Muscle of leg (tissue), 3 donors: ENCODE measurements at regions not wholly inside any gene's neighbourhood (a gene's known extent, or its start where the extent isn't known, plus 50 kb on each side); places are given as distances from the start of the nearest gene placed in this dataset.
"Not testable (repeated sequence)": the region's sequence is repeated elsewhere in the genome, so short reads cannot be mapped to it uniquely, and the experiment has no call there.

Experiments used
- DNase-seq: peaks from one replicate; pipeline ENCODE4 v3.0.0; 2013
- H3K27ac ChIP-seq: one replicate; pipeline ENCODE4 v1.5.1; 2013; ENCODE audit warnings: mild to moderate bottlenecking, low read length, control low read depth
- H3K27me3 ChIP-seq: one replicate; pipeline ENCODE4 v1.6.1; 2013; ENCODE audit warnings: low read length; ENCODE audit not compliant: control insufficient read depth, insufficient read depth
- H3K36me3 ChIP-seq: one replicate; pipeline ENCODE4 v1.6.1; 2013; ENCODE audit warnings: low read length; ENCODE audit not compliant: control insufficient read depth, insufficient read depth
- H3K4me1 ChIP-seq: one replicate; pipeline ENCODE4 v1.6.1; 2013; ENCODE audit warnings: low read length; ENCODE audit not compliant: control insufficient read depth, insufficient read depth
- H3K4me3 ChIP-seq: one replicate; pipeline ENCODE4 v1.5.1; 2013; ENCODE audit warnings: low read length, control low read depth
- H3K9me3 ChIP-seq: replicated peaks from 2 replicates; pipeline ENCODE4 v1.6.1; 2013; ENCODE audit warnings: low read depth, low read length; ENCODE audit not compliant: control insufficient read depth
- WGBS: methylation state at CpG from one replicate; pipeline ENCODE4 v1.1.5; 2013; ENCODE audit warnings: missing lambda C conversion rate; ENCODE audit not compliant: insufficient coverage; 5-methylcytosine and 5-hydroxymethylcytosine counted together

GRCh38 chr1:213776969-213777368 lies 210.8 kb upstream of the PROX1 start:
- Histone ChIP-seq H3K27ac (no peak overlapping the region), H3K9me3 (no peaks in the 10 kb centered on the region)

GRCh38 chr1:213779228-213779627 lies 208.5 kb upstream of the PROX1 start:
- Histone ChIP-seq H3K27me3 (no peaks in the 10 kb centered on the region), H3K27ac (no peak overlapping the region), H3K9me3 (no peaks in the 10 kb centered on the region), H3K36me3 (no peaks in the 10 kb centered on the region), H3K4me3 (no peak overlapping the region), H3K4me1 (no peaks in the 10 kb centered on the region)
- no peak for DNase-seq
- 86% methylated on average over 3 of the region's 5 CpGs for WGBS

More at GRCh38 chr1:213776969-213777368, 210.8 kb upstream of the PROX1 start:
- no peak for DNase-seq
- no peak overlapping the region for H3K4me3 ChIP-seq
- WGBS: no CpG with 5 or more reads among the region's 5 CpGs
- H3K4me1 ChIP-seq: peaks cover 6% of the 10 kb centered on the region
- no peaks in the 10 kb centered on the region for H3K27me3 ChIP-seq
- no peaks in the 10 kb centered on the region for H3K36me3 ChIP-seq

- WGBS: 79% methylated on average over 10 of the region's 20 CpGs
- Histone ChIP-seq H3K36me3 (no peaks in the 10 kb centered on the region), H3K9me3 (no peaks in the 10 kb centered on the region), H3K27me3 (no peaks in the 10 kb centered on the region), H3K4me3 (no peak overlapping the region), H3K4me1 (no peaks in the 10 kb centered on the region), H3K27ac (no peak overlapping the region)
- no peak for DNase-seq
These were observed 204.7 kb upstream of the PROX1 start for GRCh38 chr1:213782941-213783672.

GRCh38 chr1:213783893-213784292 lies 203.9 kb upstream of the PROX1 start:
- WGBS: 31% methylated on average over 2 of the region's 2 CpGs
- Histone ChIP-seq H3K4me1 (no peaks in the 10 kb centered on the region), H3K27me3 (no peaks in the 10 kb centered on the region), H3K4me3 (no peak overlapping the region), H3K9me3 (no peaks in the 10 kb centered on the region), H3K36me3 (no peaks in the 10 kb centered on the region), H3K27ac (no peak overlapping the region)
- DNase-seq: no peak

GRCh38 chr1:213786683-213787082 lies 201.1 kb upstream of the PROX1 start:
- DNase-seq: no peak
- no peaks in the 10 kb centered on the region for H3K9me3 ChIP-seq
- no peaks in the 10 kb centered on the region for H3K4me1 ChIP-seq
- H3K27ac ChIP-seq: no peak overlapping the region
- no peaks in the 10 kb centered on the region for H3K36me3 ChIP-seq
- H3K4me3 ChIP-seq: no peak overlapping the region
- no CpG with 5 or more reads among the region's 2 CpGs for WGBS
- H3K27me3 ChIP-seq: no peaks in the 10 kb centered on the region

- no CpG with 5 or more reads among the region's 3 CpGs for WGBS
- Histone ChIP-seq H3K9me3 (no peaks in the 10 kb centered on the region), H3K4me3 (no peak overlapping the region), H3K4me1 (no peaks in the 10 kb centered on the region), H3K36me3 (no peaks in the 10 kb centered on the region), H3K27ac (no peak overlapping the region), H3K27me3 (no peaks in the 10 kb centered on the region)
- DNase-seq: no peak
These were observed 197.2 kb upstream of the PROX1 start for GRCh38 chr1:213790565-213790964.

DNA sequence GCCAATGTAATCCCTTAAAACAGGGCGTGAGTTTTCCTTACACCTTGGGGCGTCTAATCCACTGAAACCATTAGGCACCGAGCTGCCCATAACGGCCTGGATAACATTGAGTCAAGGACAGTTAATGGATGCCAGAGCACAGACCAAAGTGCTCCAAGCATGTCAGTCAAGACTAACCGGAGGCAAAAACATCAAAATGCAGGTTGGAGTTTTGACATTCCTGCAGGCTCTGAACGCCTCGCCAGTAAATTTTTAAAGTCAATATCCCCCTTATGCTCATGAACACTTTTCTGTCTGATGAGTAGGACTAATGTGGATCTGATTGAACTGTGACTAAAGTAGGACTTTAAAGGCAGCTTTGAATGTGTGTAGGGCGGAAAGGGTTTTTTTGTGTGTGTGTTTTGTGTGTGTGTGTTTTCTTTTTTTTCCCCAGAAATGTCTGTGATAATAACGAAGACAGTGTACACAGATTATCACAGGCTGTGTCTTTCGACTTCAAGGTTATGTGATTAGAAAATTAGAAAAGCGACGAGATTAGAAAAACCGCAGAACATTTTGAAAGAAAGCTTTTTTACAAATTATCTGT lies 194.2 kb upstream of the PROX1 start:
- Histone ChIP-seq H3K27ac (no peak overlapping the region), H3K4me1 (no peaks in the 10 kb centered on the region), H3K4me3 (no peak overlapping the region), H3K9me3 (no peaks in the 10 kb centered on the region), H3K36me3 (no peaks in the 10 kb centered on the region), H3K27me3 (peaks cover 2% of the 10 kb centered on the region)
- no peak for DNase-seq
- WGBS: 68% methylated on average over 9 of the region's 13 CpGs

- no peaks in the 10 kb centered on the region for H3K4me1 ChIP-seq
- no peak overlapping the region for H3K27ac ChIP-seq
- H3K4me3 ChIP-seq: no peak overlapping the region
- peaks cover 2% of the 10 kb centered on the region for H3K27me3 ChIP-seq
- no CpG with 5 or more reads among the region's 8 CpGs for WGBS
- H3K9me3 ChIP-seq: no peaks in the 10 kb centered on the region
- DNase-seq: no peak
- no peaks in the 10 kb centered on the region for H3K36me3 ChIP-seq
These were observed 191.2 kb upstream of the PROX1 start for GRCh38 chr1:213796525-213796924.

- not testable (repeated sequence) for H3K4me1 ChIP-seq, H3K27ac ChIP-seq, H3K4me3 ChIP-seq, H3K36me3 ChIP-seq, H3K9me3 ChIP-seq, H3K27me3 ChIP-seq, DNase-seq
- WGBS: 94% methylated on average over 3 of the region's 7 CpGs
These were observed 179.5 kb upstream of the PROX1 start for GRCh38 chr1:213808288-213808687.

- Histone ChIP-seq H3K9me3 (no peaks in the 10 kb centered on the region), H3K27ac (no peak overlapping the region), H3K4me3 (no peak overlapping the region), H3K27me3 (no peaks in the 10 kb centered on the region), H3K36me3 (no peaks in the 10 kb centered on the region), H3K4me1 (peaks cover 12% of the 10 kb centered on the region)
- no peak for DNase-seq
- no CpG with 5 or more reads among the region's 6 CpGs for WGBS
These were observed 170.6 kb upstream of the PROX1 start for GRCh38 chr1:213817156-213817555.
